Cardiac muscle cell (in vitro differentiated cells and primary cell): ENCODE measurements at regions not wholly inside any gene's neighbourhood (a gene's known extent, or its start where the extent isn't known, plus 50 kb on each side); places are given as distances from the start of the nearest gene placed in this dataset.

Experiments
- DNase-seq, 2 donors: peaks; one replicate each; pipeline versions ENCODE4 v3.0.0 to v3.0.0-alpha.2; 2010 to 2017; ENCODE audit warnings: low read depth in 1 of 2, low spot score in 1 of 2
- H3K27ac ChIP-seq: fragments of 200-600 bp; sonication (generic); 2 replicates; pipeline ENCODE4 v1.5.1; 2016
- H3K27me3 ChIP-seq: fragments of 200-600 bp; sonication (generic); 2 replicates; pipeline ENCODE4 v1.6.0; 2016; ENCODE audit warnings: control low read depth
- H3K36me3 ChIP-seq: fragments of 200-600 bp; sonication (generic); 2 replicates; pipeline ENCODE4 v1.5.1; 2016; ENCODE audit warnings: control low read depth
- H3K4me1 ChIP-seq: fragments of 200-600 bp; sonication (generic); 2 replicates; pipeline ENCODE4 v1.8.1; 2017; ENCODE audit warnings: low read depth, mild to moderate bottlenecking, mixed run types
- H3K4me3 ChIP-seq: fragments of 200-600 bp; sonication (generic); 2 replicates; pipeline ENCODE4 v1.5.1; 2016; ENCODE audit warnings: mild to moderate bottlenecking
- H3K9me3 ChIP-seq: fragments of 200-600 bp; sonication (generic); 2 replicates; pipeline ENCODE4 v1.5.1; 2017; ENCODE audit warnings: low read depth, mild to moderate bottlenecking, control low read depth
- TF ChIP-seq, protein P1 (sequence below): IDR thresholded peaks from 2 replicates; pipeline ENCODE4 v1.5.1; 2012; ENCODE audit warnings: low read depth, mild to moderate bottlenecking, low read length

DNA sequence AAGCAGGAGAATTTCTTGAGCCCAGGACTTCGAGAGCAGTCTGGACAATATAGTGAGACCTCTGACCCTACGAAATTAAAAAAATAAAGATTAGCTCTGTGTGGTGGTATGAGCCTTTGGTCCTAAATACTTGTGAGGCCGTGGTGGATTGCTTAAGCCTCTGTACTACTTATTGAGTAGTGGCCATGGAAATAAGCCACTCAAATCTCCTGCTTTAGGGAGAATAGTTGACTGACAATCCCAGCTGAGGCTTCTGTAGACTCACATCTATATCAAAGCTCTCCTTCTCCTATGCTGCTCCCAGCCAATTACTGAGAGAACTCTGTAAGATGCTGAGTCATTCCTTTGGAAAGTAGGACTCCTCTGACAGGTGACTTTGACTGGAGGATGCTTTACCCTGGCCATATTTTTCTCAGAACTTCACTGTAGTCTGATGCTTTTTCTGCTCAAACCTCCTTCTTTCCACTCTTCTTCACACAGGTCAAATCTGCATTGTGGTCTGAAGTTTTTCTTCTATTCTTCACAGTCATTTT, 420.2 kb downstream of the SLC6A15 start:
- no peak for DNase-seq
- TF ChIP-seq, protein P1, sequence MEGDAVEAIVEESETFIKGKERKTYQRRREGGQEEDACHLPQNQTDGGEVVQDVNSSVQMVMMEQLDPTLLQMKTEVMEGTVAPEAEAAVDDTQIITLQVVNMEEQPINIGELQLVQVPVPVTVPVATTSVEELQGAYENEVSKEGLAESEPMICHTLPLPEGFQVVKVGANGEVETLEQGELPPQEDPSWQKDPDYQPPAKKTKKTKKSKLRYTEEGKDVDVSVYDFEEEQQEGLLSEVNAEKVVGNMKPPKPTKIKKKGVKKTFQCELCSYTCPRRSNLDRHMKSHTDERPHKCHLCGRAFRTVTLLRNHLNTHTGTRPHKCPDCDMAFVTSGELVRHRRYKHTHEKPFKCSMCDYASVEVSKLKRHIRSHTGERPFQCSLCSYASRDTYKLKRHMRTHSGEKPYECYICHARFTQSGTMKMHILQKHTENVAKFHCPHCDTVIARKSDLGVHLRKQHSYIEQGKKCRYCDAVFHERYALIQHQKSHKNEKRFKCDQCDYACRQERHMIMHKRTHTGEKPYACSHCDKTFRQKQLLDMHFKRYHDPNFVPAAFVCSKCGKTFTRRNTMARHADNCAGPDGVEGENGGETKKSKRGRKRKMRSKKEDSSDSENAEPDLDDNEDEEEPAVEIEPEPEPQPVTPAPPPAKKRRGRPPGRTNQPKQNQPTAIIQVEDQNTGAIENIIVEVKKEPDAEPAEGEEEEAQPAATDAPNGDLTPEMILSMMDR: no peak
- H3K9me3 ChIP-seq: no peaks in the 10 kb centered on the region
- no peaks in the 10 kb centered on the region for H3K27me3 ChIP-seq
- H3K36me3 ChIP-seq: no peaks in the 10 kb centered on the region
- H3K27ac ChIP-seq: no peak overlapping the region
- no peak overlapping the region for H3K4me3 ChIP-seq
- no peaks in the 10 kb centered on the region for H3K4me1 ChIP-seq

DNA sequence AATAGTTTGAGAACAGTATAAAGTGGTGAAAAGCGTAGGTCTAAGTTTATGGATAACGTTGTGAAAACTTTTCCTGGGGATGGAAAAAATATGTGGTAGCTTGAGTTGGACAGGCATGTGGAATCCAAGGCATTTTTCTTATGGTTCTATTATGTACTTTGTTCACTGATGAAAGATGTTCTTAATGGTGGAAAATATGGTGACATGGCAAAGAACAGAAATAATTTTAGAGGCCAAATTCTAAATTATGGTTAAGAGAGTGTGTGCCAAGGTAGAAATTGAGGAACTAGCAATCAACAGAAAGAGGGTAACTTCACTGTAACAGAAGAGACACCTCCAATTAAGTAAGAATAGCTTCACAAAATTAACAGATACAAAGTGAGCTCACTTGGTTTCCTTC, 427.8 kb downstream of the SLC6A15 start:
- Histone ChIP-seq H3K4me3 (no peak overlapping the region), H3K9me3 (no peaks in the 10 kb centered on the region), H3K4me1 (no peaks in the 10 kb centered on the region), H3K27me3 (no peaks in the 10 kb centered on the region), H3K36me3 (no peaks in the 10 kb centered on the region), H3K27ac (no peak overlapping the region)
- DNase-seq: no peak
- TF ChIP-seq, protein P1: no peak

DNA sequence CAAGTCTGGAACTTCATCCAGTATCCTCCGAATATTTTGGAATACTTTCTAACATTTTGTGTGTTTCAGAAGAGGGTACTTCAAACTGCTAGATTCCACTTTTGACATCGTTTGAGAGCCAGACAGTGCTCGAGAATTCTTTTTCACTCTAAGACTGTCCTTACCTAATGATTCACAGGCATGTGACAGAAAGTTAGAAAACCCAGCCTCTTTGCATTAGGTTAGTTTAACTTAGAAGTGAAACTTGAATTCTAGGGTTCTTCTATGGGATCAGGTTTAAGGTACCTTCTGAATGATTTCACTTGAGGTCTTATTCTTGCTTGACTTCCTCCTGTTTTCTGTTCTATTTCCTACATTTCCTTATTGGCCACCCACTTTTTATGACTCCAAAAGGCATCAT, 431.8 kb downstream of the SLC6A15 start:
- no peaks in the 10 kb centered on the region for H3K9me3 ChIP-seq

DNA sequence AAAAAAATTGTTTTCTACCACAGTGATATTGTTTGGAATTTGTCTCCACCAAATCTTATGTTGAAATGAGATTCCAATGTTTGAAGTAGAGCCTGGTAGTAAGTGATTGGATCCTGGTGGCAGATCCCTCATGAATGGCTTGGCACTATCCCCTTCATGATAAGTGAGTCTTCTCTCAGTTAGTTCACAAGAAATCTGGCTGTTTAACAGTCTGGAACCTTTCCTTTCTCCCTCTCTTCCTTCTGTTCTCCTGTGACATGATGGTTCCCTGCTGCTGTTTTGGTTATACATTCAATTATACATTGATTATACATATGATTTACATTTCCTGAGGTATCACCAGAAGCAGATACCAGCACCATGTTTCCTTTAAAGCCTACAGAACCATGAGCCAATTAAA, 442.2 kb downstream of the SLC6A15 start:
- H3K36me3 ChIP-seq: no peaks in the 10 kb centered on the region
- H3K9me3 ChIP-seq: no peaks in the 10 kb centered on the region
- DNase-seq: no peak
- no peak overlapping the region for H3K27ac ChIP-seq
- H3K4me1 ChIP-seq: no peaks in the 10 kb centered on the region
- no peaks in the 10 kb centered on the region for H3K27me3 ChIP-seq
- TF ChIP-seq, protein P1: no peak
- H3K4me3 ChIP-seq: no peak overlapping the region

More for the DNA sequence above, 431.8 kb downstream of the SLC6A15 start:
- no peaks in the 10 kb centered on the region for H3K27me3 ChIP-seq
- TF ChIP-seq, protein P1: no peak
- H3K36me3 ChIP-seq: no peaks in the 10 kb centered on the region
- H3K27ac ChIP-seq: no peak overlapping the region
- no peak overlapping the region for H3K4me3 ChIP-seq
- no peaks in the 10 kb centered on the region for H3K4me1 ChIP-seq
- no peak for DNase-seq

DNA sequence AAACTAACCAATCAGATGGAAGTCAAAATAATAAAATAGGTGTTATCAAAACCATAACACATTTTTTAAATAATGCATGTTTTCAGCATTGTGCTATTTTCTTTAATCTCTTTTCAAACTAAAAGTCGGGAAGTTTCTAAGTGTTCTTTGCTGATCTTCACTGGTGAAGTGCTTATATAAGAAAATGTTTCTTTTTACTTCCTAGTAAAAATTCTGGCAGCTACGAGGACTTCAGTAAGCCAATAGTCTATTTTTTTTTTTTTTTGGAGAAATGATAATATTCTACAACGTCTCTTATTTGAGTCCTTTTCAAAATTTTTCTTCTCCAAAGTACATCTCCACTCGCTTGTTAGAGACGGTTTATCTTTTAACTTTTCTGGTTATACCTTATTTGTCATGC, 448.0 kb downstream of the SLC6A15 start:
- no peak overlapping the region for H3K4me3 ChIP-seq
- TF ChIP-seq, protein P1: no peak
- no peaks in the 10 kb centered on the region for H3K36me3 ChIP-seq
- H3K4me1 ChIP-seq: no peaks in the 10 kb centered on the region
- H3K9me3 ChIP-seq: no peaks in the 10 kb centered on the region
- no peaks in the 10 kb centered on the region for H3K27me3 ChIP-seq
- H3K27ac ChIP-seq: no peak overlapping the region
- DNase-seq: no peak
